Pancreas (tissue), 10 donors: ENCODE measurements at regions not wholly inside any gene's neighbourhood (a gene's known extent, or its start where the extent isn't known, plus 50 kb on each side); places are given as distances from the start of the nearest gene placed in this dataset.

Experiments used
- ATAC-seq, 4 donors: fragments of 200-7000 bp; cut with Tn5 transposase; one replicate each; pipeline versions ENCODE4 v1.8.0 to v1.9.1; 2020; ENCODE audit warnings: mild to moderate bottlenecking in 4 of 4, moderate library complexity in 4 of 4
- DNase-seq, 6 donors: peaks; one replicate each; pipeline ENCODE4 v3.0.0-alpha.2; 2020
- FAIRE-seq: peaks from 2 replicates; lab custom pipeline; 2012; peaks lifted over from hg19 to GRCh38; lab: Jason Lieb, UNC
- H3K27ac ChIP-seq, 4 donors: fragments of 200-600 bp; sonication (generic); 1 replicate in 3 of 4; 2 replicates in 1 of 4; pipeline versions ENCODE4 v1.5.0 to v1.8.0; 2020
- H3K27me3 ChIP-seq, 4 donors: fragments of 200-600 bp; one replicate each; pipeline ENCODE4 v1.8.0; 2021
- H3K36me3 ChIP-seq, 3 donors: fragments of 200-600 bp; sonication (generic) in 1 of 3; one replicate each; pipeline versions ENCODE4 v1.5.0 to v1.8.0; 2020 to 2021
- H3K4me1 ChIP-seq, 3 donors: fragments of 200-600 bp; one replicate each; pipeline ENCODE4 v1.8.0; 2021
- H3K4me3 ChIP-seq, 4 donors: fragments of 200-600 bp; sonication (generic) in 2 of 4; one replicate each; pipeline versions ENCODE4 v1.5.0 to v1.8.0; 2020 to 2021
- H3K9me3 ChIP-seq, 4 donors: fragments of 200-600 bp; one replicate each; pipeline ENCODE4 v1.8.0; 2021
- CTCF ChIP-seq, 4 donors: fragments of 200-600 bp; sonication (generic) in 3 of 4; IDR thresholded peaks; one replicate each; pipeline versions ENCODE4 v1.5.0 to v1.8.0; 2021; ENCODE audit warnings: antibody characterized with exemption in 4 of 4
- WGBS, 2 donors: extraction: QIAGEN DNeasy Blood & Tissue Kit; methylation state at CpG; one replicate each; pipeline ENCODE4 v1.1.7; 2013; 5-methylcytosine and 5-hydroxymethylcytosine counted together
- intact Hi-C, 3 donors: fragments of 100-400 bp; cut with DNase I; formaldehyde crosslinking; loops; one replicate each; pipeline versions ENCODE4 v1.11.1 to v1.14.2; 2022
- donor health status: healthy with polysubstance abuse.
- donor health status: DM: no; HTN: no; CAD: no; lungs with moderate emphysema.
- donor health status: DM: no; HTN: no; CAD: no.
- donor health status: control.
- donor health status: control.
- donor health status: Bipolar disorder and iron deficiency.
- donor health status: DM: yes; HTN: yes; CAD: no.
- donor health status: DM: no; HTN: no; CAD: no.
- donor health status: DM: no; HTN: no; CAD: no.
- donor health status: DM: yes; HTN: yes; CAD: no.

GRCh38 chr10:21269289-21269688 is 256.2 kb downstream of the SKIDA1 start:
- ATAC-seq, result no peak
- Histone ChIP-seq H3K9me3 (no peaks in the 10 kb centered on the region), H3K36me3 (no peaks in the 10 kb centered on the region), H3K4me3 (no peak overlapping the region), H3K27ac (no peak overlapping the region), H3K27me3 (no peaks in the 10 kb centered on the region), H3K4me1 (no peaks in the 10 kb centered on the region)
- 83 to 88% methylated on average over 5 of the region's 5 CpGs for WGBS, 2 donors
- no peak for TF ChIP-seq CTCF (IDR thresholded peaks at IDR 0.05)
- DNase-seq, result no peak
- intact Hi-C loops, result loop anchor here (5.0 to 10.0 kb wide), 3 partner anchors 184 to 192 kb away; no protein-coding TSS in a partner anchor
- no peak for FAIRE-seq

GRCh38 chr10:21265622-21266021 is 259.9 kb downstream of the SKIDA1 start:
- Histone ChIP-seq H3K36me3 (no peaks in the 10 kb centered on the region), H3K4me1 (no peaks in the 10 kb centered on the region), H3K4me3 (no peak overlapping the region), H3K27me3 (no peaks in the 10 kb centered on the region), H3K27ac (no peak overlapping the region), H3K9me3 (no peaks in the 10 kb centered on the region)
- WGBS, 2 donors, result 80 to 84% methylated on average over 3 of the region's 3 CpGs
- no peak for DNase-seq
- no peak for ATAC-seq
- no peak for FAIRE-seq
- TF ChIP-seq CTCF (IDR thresholded peaks at IDR 0.05), result no peak
- intact Hi-C loops, result loop anchor here (5.0 to 10.0 kb wide), 3 partner anchors 181 to 188 kb away; no protein-coding TSS in a partner anchor

- intact Hi-C loops, result loop anchor here in 1 of 3 donors (10.0 kb wide), 1 partner anchor 179 kb away; no protein-coding TSS in a partner anchor
- no peak for FAIRE-seq
Observed at GRCh38 chr10:21264271-21264670, 261.2 kb downstream of the SKIDA1 start.

GRCh38 chr10:21263839-21264238 is 261.6 kb downstream of the SKIDA1 start:
- H3K27me3 ChIP-seq, result no peaks in the 10 kb centered on the region
- no peak for TF ChIP-seq CTCF (IDR thresholded peaks at IDR 0.05)
- WGBS, 2 donors, result 84 to 86% methylated on average over 3 of the region's 3 CpGs
- ATAC-seq (no peak), FAIRE-seq (no peak), DNase-seq (no peak)
- no peak overlapping the region for H3K27ac ChIP-seq
- intact Hi-C loops, result loop anchor here in 1 of 3 donors (10.0 kb wide), 1 partner anchor 179 kb away; no protein-coding TSS in a partner anchor
- H3K9me3 ChIP-seq, result no peaks in the 10 kb centered on the region
- H3K36me3 ChIP-seq, result no peaks in the 10 kb centered on the region
- H3K4me1 ChIP-seq, result no peaks in the 10 kb centered on the region
- H3K4me3 ChIP-seq, result no peak overlapping the region

More at GRCh38 chr10:21264271-21264670, 261.2 kb downstream of the SKIDA1 start:
- no peak overlapping the region for H3K27ac ChIP-seq
- no peak for DNase-seq
- no peak for TF ChIP-seq CTCF (IDR thresholded peaks at IDR 0.05)
- H3K4me1 ChIP-seq, result no peaks in the 10 kb centered on the region
- H3K36me3 ChIP-seq, result no peaks in the 10 kb centered on the region
- H3K4me3 ChIP-seq, result no peak overlapping the region
- no peak for ATAC-seq
- H3K27me3 ChIP-seq, result no peaks in the 10 kb centered on the region
- H3K9me3 ChIP-seq, result no peaks in the 10 kb centered on the region
- 88 to 91% methylated on average over 2 of the region's 2 CpGs for WGBS, 2 donors

GRCh38 chr10:21263263-21263803 is 262.1 kb downstream of the SKIDA1 start:
- Histone ChIP-seq H3K9me3 (no peaks in the 10 kb centered on the region), H3K27ac (no peak overlapping the region), H3K36me3 (no peaks in the 10 kb centered on the region), H3K4me3 (no peak overlapping the region), H3K27me3 (no peaks in the 10 kb centered on the region), H3K4me1 (no peaks in the 10 kb centered on the region)
- ATAC-seq (no peak), DNase-seq (no peak), FAIRE-seq (no peak)
- intact Hi-C loops, result loop anchor here in 1 of 3 donors (10.0 kb wide), 1 partner anchor 179 kb away; no protein-coding TSS in a partner anchor
- no peak for TF ChIP-seq CTCF (IDR thresholded peaks at IDR 0.05)
- WGBS, 2 donors, result 86 to 87% methylated on average over 12 of the region's 12 CpGs
